ENCODE measurements at regions not wholly inside any gene's neighbourhood (a gene's known extent, or its start where the extent isn't known, plus 50 kb on each side); places are given as distances from the start of the nearest gene placed in this dataset.
A peak's percentile ranks its signal among the peaks of the same experiment; 100 is the strongest.
"Not testable (repeated sequence)": the region's sequence is repeated elsewhere in the genome, so short reads cannot be mapped to it uniquely, and the experiment has no call there.

- DNase-seq: no peak
Observed at GRCh38 chr1:89436856-89437255, 73.0 kb downstream of the GBP6 start.

DNA sequence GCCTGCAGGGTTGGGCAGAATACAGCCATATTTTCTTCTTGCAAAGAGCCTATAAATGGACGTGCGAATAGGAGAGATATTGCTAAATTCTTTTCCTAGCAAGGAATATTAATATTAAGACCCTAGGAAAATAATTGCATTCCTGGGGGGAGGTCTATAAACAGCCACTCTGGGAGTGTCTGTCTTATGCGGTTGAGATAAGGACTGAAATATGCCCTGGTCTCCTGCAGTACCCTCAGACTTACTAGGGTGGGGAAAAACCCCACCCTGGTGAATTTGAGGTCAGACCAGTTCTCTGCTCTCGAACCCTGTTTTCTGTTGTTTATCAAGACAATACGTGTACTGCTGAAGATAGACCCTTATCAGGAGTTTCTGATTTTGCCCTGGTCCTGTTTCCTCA is 74.4 kb downstream of the GBP6 start:
- not testable (repeated sequence) for DNase-seq

- no peak for DNase-seq
Observed at GRCh38 chr1:89440911-89441310, 77.1 kb downstream of the GBP6 start.

DNA sequence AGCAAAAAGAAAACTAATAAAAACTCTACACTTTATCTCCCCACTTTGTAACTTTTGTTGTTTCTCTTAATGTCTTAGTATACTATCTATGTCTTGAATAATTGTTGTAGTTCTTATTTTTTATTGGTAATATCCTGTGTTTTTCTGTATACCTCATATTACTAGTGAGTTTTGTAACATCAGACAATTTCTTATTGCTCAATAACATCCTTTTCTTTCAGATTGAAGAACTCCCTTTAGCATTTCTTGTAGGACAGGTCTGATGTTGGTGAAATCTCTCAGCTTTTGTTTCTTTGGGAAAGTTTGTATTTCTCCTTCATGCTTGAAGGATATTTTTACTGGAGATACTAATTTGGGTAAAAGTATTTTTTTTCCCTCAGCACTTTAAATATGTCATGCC is 79.8 kb upstream of the LRRC8B start:
- no peak for DNase-seq

GRCh38 chr1:89451011-89451410 is 73.6 kb upstream of the LRRC8B start:
- no peak for DNase-seq

DNA sequence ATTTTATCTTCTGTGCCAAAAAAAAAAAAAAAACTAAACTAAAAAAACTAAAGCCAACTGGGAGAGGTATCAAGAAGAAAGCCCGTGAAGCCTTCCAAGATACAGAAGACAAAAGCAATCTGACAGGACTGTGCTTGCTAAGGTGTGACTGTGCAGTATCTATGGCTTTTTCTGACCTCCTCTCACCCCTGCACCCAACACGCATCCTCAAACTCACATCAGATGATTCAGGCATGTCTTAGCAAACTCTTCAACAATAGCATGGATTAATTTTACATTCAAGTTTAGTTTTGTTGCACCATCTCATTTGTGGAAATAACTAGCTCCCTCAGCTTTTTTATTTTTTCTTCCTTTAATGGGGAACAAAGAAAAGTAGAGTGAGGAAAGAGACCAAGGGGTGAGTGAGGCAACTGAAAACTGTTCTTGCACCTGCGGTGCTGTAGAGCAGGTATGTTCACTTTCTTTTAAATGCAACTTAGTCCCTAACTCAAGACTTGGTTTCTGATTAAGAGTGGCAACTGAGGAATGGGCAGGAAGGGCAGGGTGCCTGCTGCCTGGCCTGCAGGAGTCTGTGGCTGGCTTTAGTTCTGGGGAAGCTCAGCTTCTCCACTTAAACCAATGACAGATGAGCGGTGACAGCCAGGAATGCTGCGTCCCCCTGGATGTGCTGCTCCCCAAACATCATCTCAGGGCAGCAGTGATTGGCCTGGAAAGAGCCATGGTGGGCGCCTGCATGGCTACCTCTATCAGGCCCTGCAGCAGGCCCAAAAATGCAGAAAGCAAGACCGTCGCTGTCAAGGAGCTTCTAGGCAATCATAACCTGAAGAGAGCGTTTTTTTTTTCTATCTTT is 71.3 kb upstream of the LRRC8B start:
- DNase-seq: no peak

GRCh38 chr1:89454845-89455521 is 69.6 kb upstream of the LRRC8B start:
- peak; percentile 50 for DNase-seq

- DNase-seq: no peak
Observed at GRCh38 chr1:89457046-89457445, 67.6 kb upstream of the LRRC8B start.

GRCh38 chr1:89459081-89459480 is 65.5 kb upstream of the LRRC8B start:
- DNase-seq: no peak

DNA sequence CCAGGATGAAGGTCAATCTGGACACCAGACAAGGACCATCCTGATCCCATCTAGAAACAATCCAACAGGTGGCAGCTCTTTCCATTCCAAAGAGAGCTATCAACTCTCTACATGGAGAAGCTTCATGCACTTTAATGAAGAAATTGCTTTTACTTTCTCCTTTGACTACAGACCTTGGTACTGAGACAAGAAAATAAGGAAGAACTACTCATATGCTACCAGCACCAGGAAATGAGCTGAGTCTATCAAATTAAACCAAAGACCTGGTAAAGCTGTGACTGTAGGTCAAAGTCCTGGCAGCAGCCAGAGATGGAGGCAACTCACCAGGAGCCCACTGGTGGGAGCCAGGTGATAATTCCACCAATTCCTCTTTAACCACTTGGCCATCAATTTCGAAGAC is 64.3 kb upstream of the LRRC8B start:
- no peak for DNase-seq

DNA sequence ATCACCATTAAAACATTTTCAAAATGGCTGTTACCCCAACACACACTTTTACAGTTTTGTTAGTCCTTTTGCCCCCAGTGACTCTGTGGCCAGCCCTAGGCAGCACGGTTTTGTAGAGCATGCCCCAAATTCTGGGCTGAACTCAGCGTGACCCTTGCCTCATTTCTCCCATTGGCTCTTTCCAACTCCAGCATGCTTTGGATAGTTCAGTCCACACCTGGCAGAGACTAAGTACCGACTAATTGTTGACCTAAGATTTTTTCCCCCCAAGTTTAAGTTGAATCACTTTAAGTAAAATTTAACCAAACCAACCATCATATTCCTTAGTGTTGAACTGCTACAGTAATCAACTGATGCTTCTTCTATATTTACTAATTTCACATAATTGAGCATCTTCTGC is 62.4 kb upstream of the LRRC8B start:
- no peak for DNase-seq

DNA sequence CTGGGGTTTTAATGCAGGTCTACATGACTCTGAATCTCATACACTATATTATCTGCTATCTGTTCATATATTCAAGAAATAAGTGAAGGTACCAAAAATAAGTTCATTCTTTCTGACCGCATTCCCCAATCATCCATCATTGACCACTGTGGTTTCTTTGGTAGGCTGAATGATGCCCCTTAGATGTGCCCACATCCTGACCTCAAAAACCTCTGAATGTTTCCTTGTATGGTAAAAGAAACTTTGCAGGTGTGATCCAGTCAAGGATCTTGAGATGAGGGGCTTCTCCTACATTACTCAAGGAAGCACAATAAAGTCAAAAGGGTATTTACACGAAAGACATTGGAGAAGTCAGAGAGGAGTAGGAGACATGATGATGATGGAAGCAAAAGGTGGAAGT is 60.6 kb upstream of the LRRC8B start:
- no peak for DNase-seq

DNA sequence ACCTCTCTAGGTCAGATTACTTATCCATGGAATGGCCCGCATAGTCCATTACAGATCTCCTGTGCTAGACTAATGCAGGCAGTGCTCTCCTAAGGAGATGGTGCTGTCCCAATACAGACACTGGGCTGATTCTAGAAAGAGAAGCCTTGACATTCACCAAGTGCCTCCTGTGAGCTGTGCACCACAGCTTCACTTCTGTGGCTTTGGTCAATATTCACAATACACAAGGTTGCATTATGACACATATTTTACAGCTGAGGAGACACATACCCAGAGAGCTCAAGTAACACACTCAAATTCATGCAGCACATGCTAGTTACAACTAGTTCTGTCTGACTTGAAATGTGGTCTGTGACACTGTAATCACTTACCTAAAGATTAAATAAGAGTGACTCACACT is 59.4 kb upstream of the LRRC8B start:
- no peak for DNase-seq

GRCh38 chr1:89466307-89466930 is 58.2 kb upstream of the LRRC8B start:
- DNase-seq: no peak

- DNase-seq: no peak
Observed at GRCh38 chr1:89472253-89472652, 52.4 kb upstream of the LRRC8B start.

- DNase-seq: no peak
Observed at GRCh38 chr1:89472886-89473417, 51.7 kb upstream of the LRRC8B start.

Measured in effector CD4-positive, alpha-beta T cell (primary cell).